ENCODE measurements at regions not wholly inside any gene's neighbourhood (a gene's known extent, or its start where the extent isn't known, plus 50 kb on each side); places are given as distances from the start of the nearest gene placed in this dataset.

- Mint-ChIP-seq H3K36me3 (ENCODE audit: insufficient read depth, unreplicated experiment) (peaks cover 6% of the 10 kb centered on the region), H3K4me1 (ENCODE audit: insufficient read depth, unreplicated experiment) (peaks cover 26% of the 10 kb centered on the region), H3K9me3 (ENCODE audit: unreplicated experiment) (no peaks in the 10 kb centered on the region), H3K27ac (ENCODE audit: low read depth, unreplicated experiment) (peak overlapping the region; percentile 44), H3K4me3 (ENCODE audit: unreplicated experiment) (no peak overlapping the region), H3K27me3 (ENCODE audit: insufficient read depth, unreplicated experiment) (no peaks in the 10 kb centered on the region)
- intact Hi-C loops (cut with micrococcal nuclease), result no loop called here
- no TSS peak for BruUV-seq (replicated peaks)
- ChIA-PET CTCF (interaction anchor here (0.6 to 1.5 kb wide), 4 partner anchors 10 to 424 kb away, joined by 3 to 9 read pairs (median 4); no protein-coding TSS in a partner anchor), POLR2A (interaction anchor here (0.6 to 0.7 kb wide), 2 partner anchors 99 to 143 kb away, joined by 3 to 4 read pairs; no protein-coding TSS in a partner anchor)
- TF ChIP-seq CTCF (IDR thresholded peaks at IDR 0.05; ENCODE audit: unreplicated experiment), result no peak
- peak; percentile 70 for DNase-seq (ENCODE audit: unreplicated experiment)
Measured at GRCh38 chr21:38136201-38136600, 120.6 kb upstream of the KCNJ15 start.

DNA sequence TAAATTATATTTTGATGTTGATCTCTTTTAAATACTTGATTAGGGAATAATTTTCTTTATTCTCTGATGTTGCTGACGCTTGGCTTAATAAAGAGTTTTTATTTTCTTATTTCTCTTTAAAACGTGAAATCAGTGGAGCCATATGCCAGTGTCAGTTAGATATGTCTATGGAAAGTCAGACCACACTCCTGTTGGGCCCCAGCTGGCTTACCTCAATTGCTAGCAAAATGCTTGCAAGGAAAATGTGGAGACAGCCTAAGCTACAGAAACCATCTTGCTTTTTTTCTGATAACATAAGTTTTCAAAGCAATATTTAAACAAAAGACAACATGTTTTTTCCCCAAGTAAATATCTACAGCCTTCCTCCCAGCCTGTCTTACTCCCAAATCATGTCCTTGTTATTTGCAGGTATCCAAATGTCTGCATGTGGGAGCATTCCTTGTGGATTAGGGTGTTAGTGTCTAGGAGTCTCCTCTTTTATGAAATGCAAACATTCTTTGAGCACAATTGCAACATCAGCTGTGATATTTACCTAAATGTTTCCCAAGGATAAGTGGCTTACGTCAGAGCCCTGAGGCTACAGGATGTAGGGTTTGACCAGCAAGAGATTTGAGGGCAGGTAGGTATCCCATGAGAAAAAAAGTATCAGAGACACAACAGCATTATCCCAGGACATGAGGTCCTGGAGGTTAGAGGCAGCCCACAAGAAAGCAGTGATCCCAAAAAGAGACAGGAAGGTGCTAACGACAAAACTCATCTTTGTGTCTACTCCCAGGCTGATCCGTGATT is 117.2 kb upstream of the KCNJ15 start:
- Mint-ChIP-seq H3K27ac (ENCODE audit: low read depth, unreplicated experiment) (peak overlapping the region; percentile 82), H3K4me1 (ENCODE audit: insufficient read depth, unreplicated experiment) (peaks cover 34% of the 10 kb centered on the region), H3K4me3 (ENCODE audit: unreplicated experiment) (peak overlapping the region; percentile 22), H3K9me3 (ENCODE audit: unreplicated experiment) (peaks cover 3% of the 10 kb centered on the region), H3K27me3 (ENCODE audit: insufficient read depth, unreplicated experiment) (no peaks in the 10 kb centered on the region), H3K36me3 (ENCODE audit: insufficient read depth, unreplicated experiment) (peaks cover 6% of the 10 kb centered on the region)
- TF ChIP-seq CTCF (IDR thresholded peaks at IDR 0.05; ENCODE audit: unreplicated experiment), result no peak
- ChIA-PET CTCF (interaction anchor here (0.6 to 1.4 kb wide), 7 partner anchors 16 to 439 kb away, joined by 3 to 7 read pairs (median 3); no protein-coding TSS in a partner anchor), POLR2A (interaction anchor here (0.6 to 2.2 kb wide), 15 partner anchors 8 to 798 kb away, joined by 3 to 8 read pairs (median 4); no protein-coding TSS in a partner anchor)
- TSS peak; percentile 87 for BruUV-seq (replicated peaks)
- intact Hi-C loops (cut with micrococcal nuclease), result no loop called here
- peak; percentile 99 for DNase-seq (ENCODE audit: unreplicated experiment)

GRCh38 chr21:38140207-38140903 is 116.4 kb upstream of the KCNJ15 start:
- ChIA-PET POLR2A (interaction anchor here (0.6 to 2.2 kb wide), 17 partner anchors 11 to 799 kb away, joined by 3 to 8 read pairs (median 4); no protein-coding TSS in a partner anchor), CTCF (interaction anchor here (0.6 to 1.4 kb wide), 7 partner anchors 14 to 889 kb away, joined by 3 to 7 read pairs (median 3); no protein-coding TSS in a partner anchor)
- Mint-ChIP-seq H3K27me3 (ENCODE audit: insufficient read depth, unreplicated experiment) (no peaks in the 10 kb centered on the region), H3K36me3 (ENCODE audit: insufficient read depth, unreplicated experiment) (peaks cover 6% of the 10 kb centered on the region), H3K4me3 (ENCODE audit: unreplicated experiment) (peak overlapping the region; percentile 22), H3K27ac (ENCODE audit: low read depth, unreplicated experiment) (peak overlapping the region; percentile 82), H3K4me1 (ENCODE audit: insufficient read depth, unreplicated experiment) (peaks cover 34% of the 10 kb centered on the region), H3K9me3 (ENCODE audit: unreplicated experiment) (peaks cover 5% of the 10 kb centered on the region)
- BruUV-seq (replicated peaks), result TSS peak; percentile 55
- peak; percentile 91 for DNase-seq (ENCODE audit: unreplicated experiment)
- intact Hi-C loops (cut with micrococcal nuclease), result no loop called here
- TF ChIP-seq CTCF (IDR thresholded peaks at IDR 0.05; ENCODE audit: unreplicated experiment), result no peak

- Mint-ChIP-seq H3K9me3 (ENCODE audit: unreplicated experiment) (peaks cover 5% of the 10 kb centered on the region), H3K27ac (ENCODE audit: low read depth, unreplicated experiment) (no peak overlapping the region), H3K27me3 (ENCODE audit: insufficient read depth, unreplicated experiment) (no peaks in the 10 kb centered on the region), H3K4me1 (ENCODE audit: insufficient read depth, unreplicated experiment) (peaks cover 33% of the 10 kb centered on the region), H3K36me3 (ENCODE audit: insufficient read depth, unreplicated experiment) (peaks cover 6% of the 10 kb centered on the region), H3K4me3 (ENCODE audit: unreplicated experiment) (no peak overlapping the region)
- CTCF ChIA-PET, result interaction anchor here (1.1 kb wide), 1 partner anchor 17 kb away, joined by 4 read pairs; no protein-coding TSS in a partner anchor
- POLR2A ChIA-PET, result no interaction called here
- intact Hi-C loops (cut with micrococcal nuclease), result no loop called here
- BruUV-seq (replicated peaks), result no TSS peak
- no peak for TF ChIP-seq CTCF (IDR thresholded peaks at IDR 0.05; ENCODE audit: unreplicated experiment)
- no peak for DNase-seq (ENCODE audit: unreplicated experiment)
Measured at GRCh38 chr21:38142224-38142623, 114.6 kb upstream of the KCNJ15 start.
